ENCODE measurements at regions not wholly inside any gene's neighbourhood (a gene's known extent, or its start where the extent isn't known, plus 50 kb on each side); places are given as distances from the start of the nearest gene placed in this dataset.
A peak's percentile ranks its signal among the peaks of the same experiment; 100 is the strongest.

GRCh38 chr11:103699656-103700055 is 336.8 kb upstream of the DDI1 start:
- TF ChIP-seq CTCF (IDR thresholded peaks at IDR 0.05) = no peak
- Histone ChIP-seq H3K9me3 (peaks cover 0 to 6% (median 0%) of the 10 kb centered on the region in 11 donors), H3K27me3 (no peaks in the 10 kb centered on the region), H3K27ac (no peak overlapping the region), H3K36me3 (no peaks in the 10 kb centered on the region), H3K4me1 (peaks cover 0 to 10% (median 6%) of the 10 kb centered on the region in 9 donors), H3K4me3 (no peak overlapping the region)
- 53% methylated on average over 1 of the region's 1 CpG for WGBS, 2 donors
- intact Hi-C loops (cut with DNase I) = no loop called here
- DNase-seq = no peak
- no peak for ATAC-seq

- H3K4me3 ChIP-seq = no peak overlapping the region
- intact Hi-C loops (cut with DNase I) = no loop called here
- peaks cover 0 to 6% (median 0%) of the 10 kb centered on the region in 11 donors for H3K9me3 ChIP-seq
- H3K27me3 ChIP-seq = no peaks in the 10 kb centered on the region
- TF ChIP-seq CTCF (IDR thresholded peaks at IDR 0.05) = no peak
- peaks cover 0 to 10% (median 6%) of the 10 kb centered on the region in 9 donors for H3K4me1 ChIP-seq
- ATAC-seq (peak in 4 of 8 donors; percentile 51 to 86 (median 69)), DNase-seq (no peak)
- no peak overlapping the region for H3K27ac ChIP-seq
- 28 to 46% methylated on average over 1 of the region's 1 CpG for WGBS, 2 donors
- H3K36me3 ChIP-seq = no peaks in the 10 kb centered on the region
These were observed 335.8 kb upstream of the DDI1 start for GRCh38 chr11:103700622-103701021.

GRCh38 chr11:103703437-103703836 is 333.0 kb upstream of the DDI1 start:
- TF ChIP-seq CTCF (IDR thresholded peaks at IDR 0.05) = no peak
- Histone ChIP-seq H3K36me3 (no peaks in the 10 kb centered on the region), H3K27me3 (no peaks in the 10 kb centered on the region), H3K27ac (no peak overlapping the region), H3K4me1 (peaks cover 0 to 10% (median 6%) of the 10 kb centered on the region in 9 donors), H3K9me3 (no peaks in the 10 kb centered on the region), H3K4me3 (no peak overlapping the region)
- 55% methylated on average over 2 of the region's 2 CpGs for WGBS, 2 donors
- no peak for DNase-seq
- intact Hi-C loops (cut with DNase I) = no loop called here
- no peak for ATAC-seq

- DNase-seq = no peak
- no peak for TF ChIP-seq CTCF (IDR thresholded peaks at IDR 0.05)
- Histone ChIP-seq H3K27ac (no peak overlapping the region), H3K9me3 (no peaks in the 10 kb centered on the region), H3K27me3 (no peaks in the 10 kb centered on the region), H3K4me1 (peaks cover 0 to 10% (median 6%) of the 10 kb centered on the region in 9 donors), H3K36me3 (no peaks in the 10 kb centered on the region), H3K4me3 (no peak overlapping the region)
- intact Hi-C loops (cut with DNase I) = no loop called here
- 89 to 96% methylated on average over 6 of the region's 6 CpGs for WGBS, 2 donors
- no peak for ATAC-seq
These were observed 332.5 kb upstream of the DDI1 start for GRCh38 chr11:103703954-103704353.
